Uterus (tissue), 2 donors: ENCODE measurements at regions not wholly inside any gene's neighbourhood (a gene's known extent, or its start where the extent isn't known, plus 50 kb on each side); places are given as distances from the start of the nearest gene placed in this dataset.

Experiments used
- POLR2A ChIP-seq, 2 donors: fragments of 450-650 bp; IDR thresholded peaks; one replicate each; pipeline ENCODE4 v1.6.1; 2016; ENCODE audit warnings: antibody characterized with exemption in 2 of 2, mild to moderate bottlenecking in 1 of 2, moderate library complexity in 1 of 2
- TF ChIP-seq, protein P1 (sequence below), 4 experiments: fragments of 200-600 bp in 2 of 4; fragments of 450-650 bp in 2 of 4; sonication (generic) in 2 of 4; IDR thresholded peaks; one replicate each; pipeline ENCODE4 v1.5.1; 2016 to 2019; ENCODE audit warnings: antibody characterized with exemption in 4 of 4, mild to moderate bottlenecking in 2 of 4, moderate library complexity in 1 of 4

DNA sequence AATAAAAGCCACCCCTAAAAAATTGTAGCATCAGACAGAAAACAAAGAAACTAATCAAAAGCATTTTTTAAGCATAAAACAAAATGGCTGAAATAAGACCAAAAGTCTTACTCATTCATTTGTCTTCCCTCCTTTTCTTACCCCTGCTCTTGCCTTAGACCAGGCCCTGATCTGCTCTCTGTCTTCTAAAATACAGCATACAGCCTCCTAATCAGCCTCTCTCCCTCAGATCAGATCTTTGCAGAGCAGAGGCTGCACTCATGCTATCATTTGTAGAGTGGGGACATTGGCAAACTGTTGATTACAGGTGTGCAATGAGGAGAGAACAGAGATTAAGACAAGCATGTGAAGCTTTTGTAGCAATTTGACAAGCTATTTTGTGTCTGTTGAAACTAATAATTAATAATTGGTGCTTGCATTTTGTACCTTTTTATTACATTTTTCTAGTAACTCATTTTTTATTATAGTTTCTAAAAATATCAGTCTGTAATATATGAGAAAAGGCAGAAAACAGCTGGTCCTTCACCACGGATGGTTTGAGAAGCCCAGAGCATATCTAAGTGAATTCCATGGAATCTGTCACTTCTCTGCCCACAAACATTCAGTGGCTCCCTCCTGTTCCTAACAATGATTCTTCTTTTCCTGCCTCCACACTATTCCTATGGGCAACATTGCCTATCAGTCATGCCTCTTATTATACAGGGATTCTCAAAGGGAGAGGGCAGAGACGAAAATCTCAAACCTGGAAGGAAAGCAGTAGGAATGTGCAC, 286.2 kb upstream of the STT3B start:
- TF ChIP-seq POLR2A (IDR thresholded peaks at IDR 0.05): no peak
- TF ChIP-seq, protein P1, sequence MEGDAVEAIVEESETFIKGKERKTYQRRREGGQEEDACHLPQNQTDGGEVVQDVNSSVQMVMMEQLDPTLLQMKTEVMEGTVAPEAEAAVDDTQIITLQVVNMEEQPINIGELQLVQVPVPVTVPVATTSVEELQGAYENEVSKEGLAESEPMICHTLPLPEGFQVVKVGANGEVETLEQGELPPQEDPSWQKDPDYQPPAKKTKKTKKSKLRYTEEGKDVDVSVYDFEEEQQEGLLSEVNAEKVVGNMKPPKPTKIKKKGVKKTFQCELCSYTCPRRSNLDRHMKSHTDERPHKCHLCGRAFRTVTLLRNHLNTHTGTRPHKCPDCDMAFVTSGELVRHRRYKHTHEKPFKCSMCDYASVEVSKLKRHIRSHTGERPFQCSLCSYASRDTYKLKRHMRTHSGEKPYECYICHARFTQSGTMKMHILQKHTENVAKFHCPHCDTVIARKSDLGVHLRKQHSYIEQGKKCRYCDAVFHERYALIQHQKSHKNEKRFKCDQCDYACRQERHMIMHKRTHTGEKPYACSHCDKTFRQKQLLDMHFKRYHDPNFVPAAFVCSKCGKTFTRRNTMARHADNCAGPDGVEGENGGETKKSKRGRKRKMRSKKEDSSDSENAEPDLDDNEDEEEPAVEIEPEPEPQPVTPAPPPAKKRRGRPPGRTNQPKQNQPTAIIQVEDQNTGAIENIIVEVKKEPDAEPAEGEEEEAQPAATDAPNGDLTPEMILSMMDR (IDR thresholded peaks at IDR 0.05): no peak
